ENCODE measurements at regions not wholly inside any gene's neighbourhood (a gene's known extent, or its start where the extent isn't known, plus 50 kb on each side); places are given as distances from the start of the nearest gene placed in this dataset.

DNA sequence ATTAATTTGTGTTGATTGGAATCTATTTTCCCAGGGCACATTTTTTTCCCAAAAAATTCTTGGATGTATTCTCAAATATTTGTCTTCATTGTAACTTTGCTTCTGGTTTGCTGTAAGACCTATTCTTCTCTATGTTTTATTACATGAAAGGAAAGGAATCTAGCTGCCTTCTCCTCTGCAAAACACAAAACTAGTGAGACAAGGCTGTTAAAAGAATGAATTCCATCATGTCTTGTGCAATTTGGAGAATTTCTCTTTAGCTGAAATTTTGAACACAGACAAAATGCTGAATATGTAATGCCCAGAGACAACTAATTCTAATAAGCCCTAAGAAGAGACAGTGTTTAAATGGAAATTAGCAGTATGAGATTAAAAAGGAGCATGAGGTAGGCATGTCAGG is 275.9 kb downstream of the CDH20 start:
- TF ChIP-seq, protein P1, sequence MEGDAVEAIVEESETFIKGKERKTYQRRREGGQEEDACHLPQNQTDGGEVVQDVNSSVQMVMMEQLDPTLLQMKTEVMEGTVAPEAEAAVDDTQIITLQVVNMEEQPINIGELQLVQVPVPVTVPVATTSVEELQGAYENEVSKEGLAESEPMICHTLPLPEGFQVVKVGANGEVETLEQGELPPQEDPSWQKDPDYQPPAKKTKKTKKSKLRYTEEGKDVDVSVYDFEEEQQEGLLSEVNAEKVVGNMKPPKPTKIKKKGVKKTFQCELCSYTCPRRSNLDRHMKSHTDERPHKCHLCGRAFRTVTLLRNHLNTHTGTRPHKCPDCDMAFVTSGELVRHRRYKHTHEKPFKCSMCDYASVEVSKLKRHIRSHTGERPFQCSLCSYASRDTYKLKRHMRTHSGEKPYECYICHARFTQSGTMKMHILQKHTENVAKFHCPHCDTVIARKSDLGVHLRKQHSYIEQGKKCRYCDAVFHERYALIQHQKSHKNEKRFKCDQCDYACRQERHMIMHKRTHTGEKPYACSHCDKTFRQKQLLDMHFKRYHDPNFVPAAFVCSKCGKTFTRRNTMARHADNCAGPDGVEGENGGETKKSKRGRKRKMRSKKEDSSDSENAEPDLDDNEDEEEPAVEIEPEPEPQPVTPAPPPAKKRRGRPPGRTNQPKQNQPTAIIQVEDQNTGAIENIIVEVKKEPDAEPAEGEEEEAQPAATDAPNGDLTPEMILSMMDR (IDR thresholded peaks at IDR 0.05; ENCODE audit: low read depth, low read length) = no peak
- H3K4me3 ChIP-seq (ENCODE audit: low read depth, low read length) = no peak overlapping the region
- H3K27me3 ChIP-seq (ENCODE audit: insufficient read depth, low read depth, severe bottlenecking) = no peaks in the 10 kb centered on the region
- H3K36me3 ChIP-seq = no peaks in the 10 kb centered on the region
- peaks cover 4% of the 10 kb centered on the region for H3K9me3 ChIP-seq (ENCODE audit: severe bottlenecking)
- DNase-seq = no peak
- no peak overlapping the region for H3K27ac ChIP-seq

DNA sequence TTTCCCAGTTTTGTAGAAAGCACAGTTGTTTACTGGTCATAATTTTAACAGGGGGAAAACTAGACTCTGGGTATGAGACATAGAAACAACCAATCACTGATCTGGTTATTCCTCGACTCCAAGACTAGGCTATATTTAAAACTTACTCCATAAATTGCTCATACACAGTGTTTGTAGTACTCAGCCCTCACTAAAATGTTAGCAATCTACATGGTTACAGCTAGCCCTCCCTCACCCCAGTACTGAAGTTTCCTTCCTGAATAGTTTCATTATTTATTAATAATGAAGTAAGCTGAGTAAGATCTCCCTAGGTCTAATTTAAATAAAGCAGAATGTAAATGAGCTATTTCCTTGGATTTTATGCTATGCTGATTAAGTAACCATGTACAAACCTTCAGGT is 275.1 kb downstream of the CDH20 start:
- no peak for DNase-seq
- H3K36me3 ChIP-seq = no peaks in the 10 kb centered on the region
- peaks cover 4% of the 10 kb centered on the region for H3K9me3 ChIP-seq (ENCODE audit: severe bottlenecking)
- TF ChIP-seq, protein P1 (IDR thresholded peaks at IDR 0.05; ENCODE audit: low read depth, low read length) = no peak
- H3K27me3 ChIP-seq (ENCODE audit: insufficient read depth, low read depth, severe bottlenecking) = no peaks in the 10 kb centered on the region
- no peak overlapping the region for H3K4me3 ChIP-seq (ENCODE audit: low read depth, low read length)
- no peak overlapping the region for H3K27ac ChIP-seq

DNA sequence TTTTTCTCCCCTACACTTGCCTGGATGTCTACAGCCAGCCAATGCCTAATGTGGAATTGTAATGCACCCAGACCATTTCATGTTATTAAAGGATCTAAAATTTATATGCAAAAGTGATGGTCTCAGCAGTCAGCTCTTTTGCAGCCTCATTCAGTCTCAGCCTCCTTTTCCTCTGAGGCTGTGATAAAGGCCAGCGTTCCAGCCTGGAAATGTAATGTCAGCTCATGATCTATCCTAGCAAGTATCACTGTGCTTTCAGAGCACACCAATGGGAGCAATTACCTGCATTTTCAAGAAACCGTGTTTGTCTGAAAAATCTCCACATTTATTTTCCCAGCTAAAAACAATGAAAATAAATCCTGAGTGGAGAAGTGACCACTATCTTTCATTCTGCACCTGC is 274.6 kb downstream of the CDH20 start:
- TF ChIP-seq, protein P1 (IDR thresholded peaks at IDR 0.05; ENCODE audit: low read depth, low read length) = no peak

DNA sequence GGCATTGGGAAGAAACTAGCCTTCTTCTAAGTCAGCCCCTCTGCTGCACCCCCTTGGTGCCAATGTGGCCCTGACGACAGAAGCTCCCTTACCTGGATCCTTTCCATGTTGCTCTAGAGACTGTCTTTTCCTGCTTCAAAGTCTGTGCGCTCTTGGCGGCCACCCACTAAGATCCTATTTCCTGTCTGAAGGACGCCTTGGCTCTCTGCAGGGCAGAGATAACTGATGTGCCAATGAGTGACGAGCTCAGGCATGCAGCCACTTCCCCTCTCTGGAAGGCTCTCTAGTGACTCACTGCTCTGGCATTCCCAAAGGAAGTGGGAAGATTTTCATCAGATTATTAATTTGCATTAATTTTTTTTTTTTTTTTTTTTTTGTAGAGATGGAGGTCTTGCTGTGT is 273.5 kb downstream of the CDH20 start:
- Histone ChIP-seq H3K9me3 (ENCODE audit: severe bottlenecking) (peaks cover 4% of the 10 kb centered on the region), H3K36me3 (no peaks in the 10 kb centered on the region), H3K27ac (no peak overlapping the region), H3K4me3 (ENCODE audit: low read depth, low read length) (no peak overlapping the region), H3K27me3 (ENCODE audit: insufficient read depth, low read depth, severe bottlenecking) (no peaks in the 10 kb centered on the region)
- TF ChIP-seq, protein P1 (IDR thresholded peaks at IDR 0.05; ENCODE audit: low read depth, low read length) = no peak
- DNase-seq = no peak

More for the DNA sequence above, 274.6 kb downstream of the CDH20 start:
- DNase-seq = no peak
- Histone ChIP-seq H3K36me3 (no peaks in the 10 kb centered on the region), H3K27ac (no peak overlapping the region), H3K9me3 (ENCODE audit: severe bottlenecking) (peaks cover 4% of the 10 kb centered on the region), H3K4me3 (ENCODE audit: low read depth, low read length) (no peak overlapping the region), H3K27me3 (ENCODE audit: insufficient read depth, low read depth, severe bottlenecking) (no peaks in the 10 kb centered on the region)

DNA sequence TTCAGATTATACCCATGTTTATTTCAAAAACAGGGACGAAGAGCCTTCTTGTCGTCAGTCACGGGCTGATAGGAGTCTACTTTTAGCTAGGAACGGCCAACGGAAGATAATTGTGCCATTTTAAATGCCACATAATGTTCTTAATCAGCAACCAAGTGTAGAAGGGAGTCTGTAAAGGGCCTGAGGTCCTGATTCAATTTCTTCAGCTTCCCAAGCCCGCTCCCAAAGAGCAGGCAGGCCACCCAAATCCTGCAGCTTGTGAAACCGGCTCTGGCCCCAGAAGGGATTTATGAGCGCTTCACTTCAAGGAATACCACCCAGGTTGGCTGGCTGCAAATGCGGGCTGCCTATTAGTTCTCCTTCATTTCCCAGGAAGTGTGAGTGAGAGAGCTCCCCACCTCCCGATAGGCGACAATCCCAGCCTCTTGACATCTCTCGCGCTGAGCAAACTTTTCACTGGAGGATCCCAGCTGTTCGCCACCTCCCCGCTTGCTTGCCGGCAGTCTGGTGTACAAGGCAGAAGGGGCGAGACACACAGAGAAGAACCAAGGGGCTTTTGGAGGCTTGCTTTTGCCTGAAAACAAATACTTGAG is 272.9 kb downstream of the CDH20 start:
- Histone ChIP-seq H3K36me3 (no peaks in the 10 kb centered on the region), H3K27ac (no peak overlapping the region), H3K4me3 (ENCODE audit: low read depth, low read length) (no peak overlapping the region), H3K27me3 (ENCODE audit: insufficient read depth, low read depth, severe bottlenecking) (no peaks in the 10 kb centered on the region), H3K9me3 (ENCODE audit: severe bottlenecking) (peaks cover 4% of the 10 kb centered on the region)
- peak; percentile 17 for DNase-seq
- TF ChIP-seq, protein P1 (IDR thresholded peaks at IDR 0.05; ENCODE audit: low read depth, low read length) = no peak

Data from WERI-Rb-1 (cell line).